HepG2 (cell line): ENCODE measurements at regions not wholly inside any gene's neighbourhood (a gene's known extent, or its start where the extent isn't known, plus 50 kb on each side); places are given as distances from the start of the nearest gene placed in this dataset.

Experiments
- ATAC-seq: fragments of 200-7000 bp; cut with Tn5 transposase; 3 replicates; pipeline ENCODE4 v1.9.1; 2020; ENCODE audit warnings: mild to moderate bottlenecking, moderate library complexity
- BruUV-seq: library from RNA; stranded (reverse); fragments of 400-500 nt; replicated peaks from 2 replicates; lab custom pipeline; 2021; lab: Mats Ljungman, UMichigan
- CTCF ChIA-PET: fragments of 300-600 bp; formaldehyde crosslinking; extraction: SDS; loops from one replicate; lab custom pipeline; 2021; ENCODE audit warnings: low total read pairs, inconsistent platforms, low intra/inter-chr PET ratio; lab: Yijun Ruan, JAX
- POLR2A ChIA-PET: fragments of 350-600 bp; sonication (Branson Sonifier 250); formaldehyde crosslinking; loops from one replicate; lab custom pipeline; 2020; ENCODE audit warnings: antibody characterized with exemption, inconsistent platforms; lab: Yijun Ruan, JAX
- DNase-seq: peaks from one replicate; pipeline ENCODE4 v3.0.0-alpha.2; 2015; ENCODE audit warnings: low spot score
- FAIRE-seq: peaks from 3 replicates; lab custom pipeline; 2011; peaks lifted over from hg19 to GRCh38; lab: Jason Lieb, UNC
- H2AFZ ChIP-seq: one replicate; pipeline ENCODE4 v1.6.1; 2011; ENCODE audit warnings: low read length, inconsistent platforms
- H3K27ac ChIP-seq: fragments of 300-600 bp; 3 replicates; pipeline ENCODE4 v1.8.0; 2011; ENCODE audit warnings: mixed run types, mild to moderate bottlenecking, mixed read lengths, low read length, inconsistent platforms; ENCODE audit not compliant: insufficient read depth; ENCODE audit errors: extremely low read length
- H3K27me3 ChIP-seq, 2 experiments: fragments of 200-600 bp in 1 of 2; 2 replicates in 1 of 2; 3 replicates in 1 of 2; pipeline versions ENCODE4 v1.6.0 to v1.8.0; 2011; ENCODE audit warnings: low read length in 2 of 2, mild to moderate bottlenecking in 2 of 2, moderate library complexity in 2 of 2, inconsistent platforms in 1 of 2; ENCODE audit not compliant: insufficient read depth in 2 of 2, control insufficient read depth in 1 of 2
- H3K36me3 ChIP-seq, 2 experiments: fragments of 200-600 bp in 1 of 2; replicated peaks in 1 of 2; 2 replicates in 1 of 2; 3 replicates in 1 of 2; pipeline versions ENCODE4 v1.5.1 to v1.8.0; 2011; ENCODE audit warnings: low read length in 2 of 2, inconsistent platforms in 1 of 2; ENCODE audit not compliant: insufficient read depth in 2 of 2, control insufficient read depth in 1 of 2
- H3K4me1 ChIP-seq: 2 replicates; pipeline ENCODE4 v1.5.1; 2012; ENCODE audit warnings: low read length, inconsistent platforms; ENCODE audit not compliant: insufficient read depth
- H3K4me2 ChIP-seq: 2 replicates; pipeline ENCODE4 v1.6.0; 2011; ENCODE audit warnings: low read depth, low read length, inconsistent platforms
- H3K4me3 ChIP-seq, 3 experiments: fragments of 200-600 bp in 1 of 3; sonication (generic), shearing (Covaris generic) in 1 of 3; replicated peaks in 1 of 3; 2 replicates each; pipeline ENCODE4 v1.5.1; 2011 to 2016; ENCODE audit warnings: low read length in 3 of 3, inconsistent platforms in 2 of 3, low read depth in 2 of 3, mild to moderate bottlenecking in 2 of 3, control low read depth in 1 of 3, mixed read lengths in 1 of 3; ENCODE audit not compliant: insufficient read depth in 1 of 3
- H3K79me2 ChIP-seq: one replicate; pipeline ENCODE4 v1.6.1; 2011; ENCODE audit warnings: low read length, inconsistent platforms; ENCODE audit not compliant: insufficient read depth
- H3K9ac ChIP-seq: 2 replicates; pipeline ENCODE4 v1.6.0; 2011; ENCODE audit warnings: mild to moderate bottlenecking, low read depth, low read length, inconsistent platforms; ENCODE audit not compliant: insufficient read depth
- H3K9me3 ChIP-seq: 2 replicates; pipeline ENCODE4 v1.5.1; 2012; ENCODE audit warnings: mild to moderate bottlenecking, low read length
- H4K20me1 ChIP-seq: 2 replicates; pipeline ENCODE4 v1.6.0; 2011; ENCODE audit warnings: inconsistent platforms, mild to moderate bottlenecking, low read length, moderate library complexity; ENCODE audit not compliant: insufficient read depth
- CEBPG ChIP-seq: IDR thresholded peaks from 2 replicates; pipeline ENCODE4 v1.6.1; 2016
- FIP1L1 ChIP-seq: fragments of 200-400 bp; formaldehyde crosslinking; IDR thresholded peaks from 2 replicates; pipeline ENCODE4 v1.6.1; 2018; ENCODE audit warnings: low read depth, mild to moderate bottlenecking, low read length, moderate library complexity, borderline replicate concordance; ENCODE audit not compliant: insufficient read depth
- KLF13 ChIP-seq: sonication (generic); formaldehyde crosslinking; IDR thresholded peaks from 2 replicates; pipeline ENCODE4 v1.4.0; 2020; ENCODE audit warnings: mild to moderate bottlenecking, missing genetic modification reagents
- MEIS2 ChIP-seq: sonication (generic); formaldehyde crosslinking; IDR thresholded peaks from 2 replicates; pipeline ENCODE4 v1.9.0; 2021; ENCODE audit warnings: mild to moderate bottlenecking, missing genetic modification reagents
- NFIC ChIP-seq: IDR thresholded peaks from 2 replicates; pipeline ENCODE4 v1.6.1; 2012; ENCODE audit warnings: mild to moderate bottlenecking, low read length, inconsistent platforms
- PATZ1 ChIP-seq: sonication (generic); formaldehyde crosslinking; IDR thresholded peaks from 2 replicates; pipeline ENCODE4 v1.4.0; 2020; ENCODE audit warnings: missing genetic modification reagents
- POGZ ChIP-seq: sonication (generic); formaldehyde crosslinking; IDR thresholded peaks from 2 replicates; pipeline ENCODE4 v1.4.0; 2020; ENCODE audit warnings: mild to moderate bottlenecking, missing genetic modification reagents
- SIX1 ChIP-seq: sonication (generic); formaldehyde crosslinking; IDR thresholded peaks from 2 replicates; pipeline ENCODE4 v1.4.0; 2020; ENCODE audit warnings: missing genetic modification reagents, borderline replicate concordance
- TBL1XR1 ChIP-seq: fragments of 150-350 bp; IDR thresholded peaks from 2 replicates; pipeline ENCODE4 v1.6.1; 2014; ENCODE audit warnings: borderline replicate concordance, low read length; ENCODE audit not compliant: partially characterized antibody
- ZNF317 ChIP-seq: sonication (generic); formaldehyde crosslinking; IDR thresholded peaks from 2 replicates; pipeline ENCODE4 v1.5.0; 2020; ENCODE audit warnings: mild to moderate bottlenecking, missing genetic modification reagents
- ZNF724P ChIP-seq: sonication (generic); formaldehyde crosslinking; IDR thresholded peaks from 2 replicates; pipeline ENCODE4 v1.8.0; 2022; ENCODE audit warnings: missing genetic modification reagents, borderline replicate concordance
- ZNF788 ChIP-seq: sonication (generic); formaldehyde crosslinking; IDR thresholded peaks from 2 replicates; pipeline ENCODE4 v1.5.0; 2020; ENCODE audit warnings: mild to moderate bottlenecking, missing genetic modification reagents, borderline replicate concordance
- WGBS: methylation state at CpG from one replicate; pipeline ENCODE4 v1.1.6; 2017; ENCODE audit warnings: low lambda C conversion rate; 5-methylcytosine and 5-hydroxymethylcytosine counted together
- in situ Hi-C: cut with HindIII; loops from 2 replicates; pipeline ENCODE4 v1.10.0; 2017; ENCODE audit warnings: low pct_unique_long_range_greater_than_20kb; ENCODE audit not compliant: extremely low pct_ligation_motif_present
- intact Hi-C: fragments of 100-400 bp; cut with micrococcal nuclease; formaldehyde crosslinking; loops from one replicate; pipeline ENCODE4 v1.10.0; 2022; ENCODE audit not compliant: unreplicated experiment
- TF ChIP-seq, protein P1 (sequence below): IDR thresholded peaks from 2 replicates; pipeline ENCODE4 v1.6.1; 2016; ENCODE audit warnings: control low read depth
- TF ChIP-seq, protein P2 (sequence below): sonication (generic); formaldehyde crosslinking; IDR thresholded peaks from 2 replicates; pipeline ENCODE4 v1.5.0; 2020; ENCODE audit warnings: mild to moderate bottlenecking, missing genetic modification reagents

DNA sequence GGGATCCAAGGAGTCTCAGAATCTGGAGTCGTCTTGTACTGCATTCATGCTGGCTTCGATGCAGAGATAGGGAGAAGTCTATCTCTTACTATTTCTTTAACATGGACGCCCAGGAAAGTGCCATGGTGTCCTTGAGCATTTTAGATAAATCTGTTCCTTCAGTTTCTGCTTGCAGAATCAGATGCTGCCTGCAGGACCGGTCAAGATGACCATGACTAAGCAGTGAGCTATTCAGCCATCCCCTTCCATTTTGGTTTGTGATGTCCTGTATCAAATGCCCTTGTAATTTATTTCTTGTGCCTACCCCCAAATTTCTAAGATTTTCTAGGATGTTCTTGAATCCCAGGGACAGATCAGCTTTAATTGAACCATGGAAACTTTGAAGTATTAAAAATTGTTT is 139.4 kb upstream of the TP63 start:
- H2AFZ ChIP-seq, result no peak overlapping the region
- no peak for FAIRE-seq
- no peak overlapping the region for H3K27ac ChIP-seq
- CTCF ChIA-PET, result no interaction called here
- no TSS peak for BruUV-seq
- 4% methylated on average over 4 of the region's 4 CpGs for WGBS
- DNase-seq, result no peak
- no peak for TF ChIP-seq ZNF317
- no peak for TF ChIP-seq CEBPG (CRISPR knock-in tag)
- no peak for TF ChIP-seq PATZ1
- no peak for TF ChIP-seq FIP1L1
- TF ChIP-seq ZNF788 (CRISPR knock-in tag), result no peak
- no peak for TF ChIP-seq NFIC
- TF ChIP-seq SIX1, result no peak
- TF ChIP-seq, protein P1, sequence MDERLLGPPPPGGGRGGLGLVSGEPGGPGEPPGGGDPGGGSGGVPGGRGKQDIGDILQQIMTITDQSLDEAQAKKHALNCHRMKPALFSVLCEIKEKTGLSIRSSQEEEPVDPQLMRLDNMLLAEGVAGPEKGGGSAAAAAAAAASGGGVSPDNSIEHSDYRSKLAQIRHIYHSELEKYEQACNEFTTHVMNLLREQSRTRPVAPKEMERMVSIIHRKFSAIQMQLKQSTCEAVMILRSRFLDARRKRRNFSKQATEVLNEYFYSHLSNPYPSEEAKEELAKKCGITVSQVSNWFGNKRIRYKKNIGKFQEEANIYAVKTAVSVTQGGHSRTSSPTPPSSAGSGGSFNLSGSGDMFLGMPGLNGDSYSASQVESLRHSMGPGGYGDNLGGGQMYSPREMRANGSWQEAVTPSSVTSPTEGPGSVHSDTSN (CRISPR knock-in tag), result no peak
- no peak for TF ChIP-seq ZNF724P (CRISPR knock-in tag)
- TF ChIP-seq, protein P2, sequence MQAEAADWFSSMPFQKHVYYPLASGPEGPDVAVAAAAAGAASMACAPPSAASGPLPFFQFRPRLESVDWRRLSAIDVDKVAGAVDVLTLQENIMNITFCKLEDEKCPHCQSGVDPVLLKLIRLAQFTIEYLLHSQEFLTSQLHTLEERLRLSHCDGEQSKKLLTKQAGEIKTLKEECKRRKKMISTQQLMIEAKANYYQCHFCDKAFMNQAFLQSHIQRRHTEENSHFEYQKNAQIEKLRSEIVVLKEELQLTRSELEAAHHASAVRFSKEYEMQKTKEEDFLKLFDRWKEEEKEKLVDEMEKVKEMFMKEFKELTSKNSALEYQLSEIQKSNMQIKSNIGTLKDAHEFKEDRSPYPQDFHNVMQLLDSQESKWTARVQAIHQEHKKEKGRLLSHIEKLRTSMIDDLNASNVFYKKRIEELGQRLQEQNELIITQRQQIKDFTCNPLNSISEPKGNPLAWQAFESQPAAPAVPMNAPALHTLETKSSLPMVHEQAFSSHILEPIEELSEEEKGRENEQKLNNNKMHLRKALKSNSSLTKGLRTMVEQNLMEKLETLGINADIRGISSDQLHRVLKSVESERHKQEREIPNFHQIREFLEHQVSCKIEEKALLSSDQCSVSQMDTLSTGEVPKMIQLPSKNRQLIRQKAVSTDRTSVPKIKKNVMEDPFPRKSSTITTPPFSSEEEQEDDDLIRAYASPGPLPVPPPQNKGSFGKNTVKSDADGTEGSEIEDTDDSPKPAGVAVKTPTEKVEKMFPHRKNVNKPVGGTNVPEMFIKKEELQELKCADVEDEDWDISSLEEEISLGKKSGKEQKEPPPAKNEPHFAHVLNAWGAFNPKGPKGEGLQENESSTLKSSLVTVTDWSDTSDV (CRISPR knock-in tag), result no peak
- no peak for TF ChIP-seq MEIS2 (CRISPR knock-in tag)
- no peak for TF ChIP-seq KLF13 (CRISPR knock-in tag)
- TF ChIP-seq TBL1XR1, result no peak
- TF ChIP-seq POGZ (CRISPR knock-in tag), result no peak
- TF ChIP-seq, all 625 proteins: peak for 0
- Histone ChIP-seq H3K4me2 (no peak overlapping the region), H3K79me2 (no peaks in the 10 kb centered on the region), H3K4me1 (no peaks in the 10 kb centered on the region), H3K4me3 (no peak overlapping the region), H4K20me1 (no peaks in the 10 kb centered on the region), H3K27me3 (no peaks in the 10 kb centered on the region), H3K36me3 (no peaks in the 10 kb centered on the region), H3K9ac (no peak overlapping the region), H3K9me3 (no peaks in the 10 kb centered on the region)
- in situ Hi-C loops, result no loop called here
- ATAC-seq, result no peak
- intact Hi-C loops, result no loop called here
- POLR2A ChIA-PET, result no interaction called here
